ENCODE measurements at regions not wholly inside any gene's neighbourhood (a gene's known extent, or its start where the extent isn't known, plus 50 kb on each side); places are given as distances from the start of the nearest gene placed in this dataset.

DNA sequence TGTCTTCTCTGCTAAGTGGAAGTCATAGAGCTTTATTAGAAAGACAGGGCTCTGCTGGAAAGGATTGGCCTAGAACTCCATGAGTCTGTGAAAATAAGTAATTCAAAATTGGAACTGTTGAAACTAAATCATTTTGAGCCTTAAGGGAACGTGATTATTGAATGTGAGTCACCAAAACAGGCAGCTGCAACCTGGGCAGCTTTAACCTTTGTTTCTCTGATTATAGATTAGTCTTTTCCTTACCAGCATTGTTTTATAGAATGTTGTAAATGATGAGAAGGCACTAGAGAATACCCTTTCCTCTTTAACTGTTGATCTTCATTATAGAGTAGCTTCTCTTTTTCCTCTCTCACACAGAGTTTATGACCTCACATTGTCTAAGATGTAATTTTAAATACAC, 638.8 kb upstream of the SLITRK6 start:
- no peak for TF ChIP-seq POLR2A (IDR thresholded peaks at IDR 0.05)
- TF ChIP-seq, protein P1, sequence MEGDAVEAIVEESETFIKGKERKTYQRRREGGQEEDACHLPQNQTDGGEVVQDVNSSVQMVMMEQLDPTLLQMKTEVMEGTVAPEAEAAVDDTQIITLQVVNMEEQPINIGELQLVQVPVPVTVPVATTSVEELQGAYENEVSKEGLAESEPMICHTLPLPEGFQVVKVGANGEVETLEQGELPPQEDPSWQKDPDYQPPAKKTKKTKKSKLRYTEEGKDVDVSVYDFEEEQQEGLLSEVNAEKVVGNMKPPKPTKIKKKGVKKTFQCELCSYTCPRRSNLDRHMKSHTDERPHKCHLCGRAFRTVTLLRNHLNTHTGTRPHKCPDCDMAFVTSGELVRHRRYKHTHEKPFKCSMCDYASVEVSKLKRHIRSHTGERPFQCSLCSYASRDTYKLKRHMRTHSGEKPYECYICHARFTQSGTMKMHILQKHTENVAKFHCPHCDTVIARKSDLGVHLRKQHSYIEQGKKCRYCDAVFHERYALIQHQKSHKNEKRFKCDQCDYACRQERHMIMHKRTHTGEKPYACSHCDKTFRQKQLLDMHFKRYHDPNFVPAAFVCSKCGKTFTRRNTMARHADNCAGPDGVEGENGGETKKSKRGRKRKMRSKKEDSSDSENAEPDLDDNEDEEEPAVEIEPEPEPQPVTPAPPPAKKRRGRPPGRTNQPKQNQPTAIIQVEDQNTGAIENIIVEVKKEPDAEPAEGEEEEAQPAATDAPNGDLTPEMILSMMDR (IDR thresholded peaks at IDR 0.05) = no peak
- no peak for TF ChIP-seq EP300 (IDR thresholded peaks at IDR 0.05)

All from ovary (tissue), 3 donors.